ENCODE measurements at regions not wholly inside any gene's neighbourhood (a gene's known extent, or its start where the extent isn't known, plus 50 kb on each side); places are given as distances from the start of the nearest gene placed in this dataset.
"Not testable (repeated sequence)": the region's sequence is repeated elsewhere in the genome, so short reads cannot be mapped to it uniquely, and the experiment has no call there.

DNA sequence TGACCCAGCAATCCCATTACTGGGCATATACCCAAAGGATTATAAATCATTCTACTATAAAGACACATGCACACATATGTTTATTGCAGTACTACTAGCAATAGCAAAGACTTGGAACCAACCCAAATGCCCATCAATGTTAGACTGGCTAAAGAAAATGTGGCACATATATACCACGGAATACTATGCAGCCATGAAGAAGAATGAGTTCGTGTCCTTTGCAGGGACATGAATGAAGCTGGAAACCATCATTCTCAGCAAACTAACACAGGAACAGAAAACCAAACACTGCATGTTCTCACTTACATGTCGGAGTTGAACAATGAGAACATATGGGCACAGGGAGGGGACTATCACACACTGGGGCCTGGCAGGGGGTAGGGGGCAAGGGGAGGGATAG, 183.0 kb downstream of the HACE1 start:
- intact Hi-C loops (cut with micrococcal nuclease) = not testable (repeated sequence)

DNA sequence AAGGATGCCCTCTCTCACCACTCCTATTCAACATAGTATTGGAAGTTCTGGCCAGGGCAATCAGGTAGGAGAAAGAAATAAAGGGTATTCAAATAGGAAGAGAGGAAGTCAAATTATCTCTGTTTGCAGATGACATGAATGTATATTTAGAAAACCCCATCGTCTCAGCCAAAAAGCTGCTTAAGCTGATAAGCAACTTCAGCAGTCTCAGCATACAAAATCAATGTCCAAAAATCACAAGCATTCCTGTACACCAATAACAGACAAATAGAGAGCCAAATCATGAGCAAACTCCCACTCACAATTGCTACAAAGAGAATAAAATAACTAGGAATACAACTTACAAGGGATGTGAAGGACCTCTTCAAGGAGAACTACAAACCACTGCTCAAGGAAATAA, 184.6 kb downstream of the HACE1 start:
- intact Hi-C loops (cut with micrococcal nuclease) = not testable (repeated sequence)

DNA sequence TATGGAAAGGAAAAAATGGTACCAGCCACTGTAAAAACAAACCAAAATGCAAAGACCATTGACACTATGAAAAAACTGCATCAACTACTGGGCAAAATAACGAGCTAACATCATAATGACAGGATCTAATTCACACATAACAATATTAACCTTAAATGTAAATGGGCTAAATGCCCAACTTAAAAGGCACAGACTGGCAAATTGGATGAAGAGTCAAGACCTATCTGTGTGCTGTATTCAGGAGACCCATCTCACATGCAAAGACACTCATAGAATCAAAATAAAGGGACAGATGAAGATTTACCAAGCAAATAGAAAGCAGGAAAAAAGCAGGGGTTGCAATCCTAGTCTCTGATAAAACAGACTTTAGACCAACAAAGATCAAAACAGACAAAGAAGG, 186.6 kb downstream of the HACE1 start:
- intact Hi-C loops (cut with micrococcal nuclease) = not testable (repeated sequence)

DNA sequence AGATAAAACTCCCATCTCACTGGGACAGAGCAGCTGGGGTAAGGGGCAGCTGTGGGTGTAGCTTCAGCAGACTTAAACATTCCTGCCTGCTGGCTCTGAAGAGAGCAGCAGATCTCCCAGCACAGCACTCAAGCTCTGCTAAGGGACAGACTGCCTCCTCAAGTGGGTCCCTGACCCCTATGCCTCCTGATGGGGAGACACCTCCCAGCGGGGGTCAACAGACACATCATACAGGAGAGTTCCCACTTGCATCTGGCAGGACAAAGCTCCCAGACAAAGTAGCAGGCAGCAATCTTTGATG, 188.2 kb downstream of the HACE1 start:
- intact Hi-C loops (cut with micrococcal nuclease) = not testable (repeated sequence)

DNA sequence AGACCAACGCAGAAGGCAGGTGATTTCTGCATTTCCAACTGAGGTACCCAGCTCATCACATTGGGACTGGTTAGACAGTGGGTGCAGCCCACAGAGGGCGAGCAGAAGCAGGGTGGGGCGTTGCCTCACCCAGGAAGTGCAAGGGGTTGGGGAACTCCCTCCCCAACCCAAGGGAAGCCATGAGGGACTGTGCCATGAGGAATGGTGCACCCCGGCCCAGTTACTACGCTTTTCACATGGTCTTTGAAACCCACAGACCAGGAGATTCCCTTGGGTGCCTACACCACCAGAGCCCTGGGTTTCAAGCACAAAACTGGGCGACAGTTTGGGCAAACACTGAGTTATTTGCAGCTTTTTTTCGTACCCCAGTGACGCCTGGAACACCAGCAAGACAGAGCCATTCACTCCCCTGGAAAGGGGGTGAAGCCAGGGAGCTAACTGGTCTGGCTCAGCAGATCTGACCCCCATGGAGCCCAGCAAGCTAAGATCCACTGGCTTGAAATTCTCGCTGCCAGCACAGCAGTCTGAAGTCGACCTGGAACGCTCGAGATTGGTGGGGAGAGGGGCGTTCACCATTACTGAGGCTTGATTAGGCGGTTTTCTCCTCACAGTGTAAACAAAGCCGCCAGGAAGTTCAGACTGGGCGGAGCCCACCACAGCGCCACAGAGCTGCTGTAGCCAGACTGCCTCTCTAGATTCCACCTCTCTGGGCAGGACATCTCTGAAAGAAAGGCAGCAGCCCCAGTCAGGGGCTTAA, 188.7 kb downstream of the HACE1 start:
- intact Hi-C loops (cut with micrococcal nuclease) = not testable (repeated sequence)

DNA sequence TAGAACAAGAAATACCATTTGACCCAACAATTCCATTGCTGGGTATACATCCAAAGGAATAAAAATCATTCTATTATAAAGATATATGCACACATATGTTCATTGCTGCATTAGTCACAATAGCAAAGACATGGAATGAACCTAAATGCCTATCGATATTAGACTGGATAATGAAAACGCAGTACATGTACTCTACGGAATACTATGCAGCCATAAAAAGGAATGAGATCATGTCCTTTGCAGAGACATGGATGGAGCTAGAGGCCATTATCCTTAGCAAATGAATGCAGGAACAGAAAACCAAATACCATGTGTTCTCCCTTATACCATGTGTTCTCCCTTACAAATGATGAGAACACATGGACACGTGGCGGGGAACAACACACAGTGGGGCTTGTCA, 190.2 kb downstream of the HACE1 start:
- intact Hi-C loops (cut with micrococcal nuclease) = no loop called here

DNA sequence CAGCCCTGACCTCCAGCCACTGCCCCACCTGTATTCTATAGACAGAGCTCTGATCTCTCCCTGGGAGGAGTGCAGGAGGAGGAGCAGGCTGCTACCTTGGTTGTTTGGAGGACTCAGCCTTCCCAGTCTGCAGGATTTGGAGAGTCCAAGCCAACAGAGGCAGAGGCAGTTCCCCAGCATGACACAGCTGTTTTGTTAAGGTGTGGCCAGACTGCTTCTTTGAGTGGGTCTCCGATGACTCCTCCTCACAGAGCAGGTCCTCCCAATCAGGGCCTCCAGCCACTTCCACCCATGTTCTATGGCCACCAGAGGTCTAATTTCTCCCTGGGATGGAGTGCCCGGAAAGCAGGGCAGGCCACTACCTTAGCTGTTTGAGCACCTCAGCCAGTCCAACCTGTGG, 203.5 kb downstream of the HACE1 start:
- intact Hi-C loops (cut with micrococcal nuclease) = no loop called here

DNA sequence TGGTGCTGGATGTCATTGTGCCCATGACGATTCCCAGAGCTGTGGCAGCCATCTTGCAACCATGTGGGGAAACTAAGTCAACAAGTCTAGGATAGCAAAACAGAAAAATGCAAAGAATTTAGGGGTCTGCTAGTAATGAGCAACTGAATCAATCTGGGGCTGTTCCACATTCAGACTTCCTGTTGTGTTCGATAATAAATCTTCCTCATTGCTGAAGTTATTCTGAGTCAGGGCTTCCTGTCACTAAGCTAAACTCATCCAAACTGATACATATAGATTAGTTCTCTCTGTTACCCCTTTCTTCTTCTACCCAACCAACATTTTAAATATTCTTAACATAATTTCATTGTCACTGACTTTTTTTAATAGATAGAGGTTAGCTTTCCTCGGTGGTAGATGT, 205.9 kb downstream of the HACE1 start:
- intact Hi-C loops (cut with micrococcal nuclease) = no loop called here

DNA sequence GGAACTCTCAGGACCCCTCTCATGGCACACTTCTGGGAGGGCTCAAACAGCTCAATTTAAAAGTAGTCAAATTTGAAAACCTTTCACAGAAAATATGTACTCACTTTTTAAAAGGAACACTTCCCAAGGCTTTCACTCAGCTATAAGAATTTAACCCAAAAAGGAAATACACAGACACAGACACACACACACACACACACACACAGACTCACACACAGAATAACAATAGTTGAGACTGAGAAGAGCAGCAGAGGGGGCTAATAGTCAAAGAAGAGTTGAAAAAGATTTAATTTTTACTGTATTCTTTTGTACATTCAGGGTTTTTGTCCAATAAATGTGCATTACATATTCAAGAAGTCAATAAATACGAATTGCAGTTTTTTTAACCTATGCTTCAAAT, 211.4 kb downstream of the HACE1 start:
- intact Hi-C loops (cut with micrococcal nuclease) = no loop called here

DNA sequence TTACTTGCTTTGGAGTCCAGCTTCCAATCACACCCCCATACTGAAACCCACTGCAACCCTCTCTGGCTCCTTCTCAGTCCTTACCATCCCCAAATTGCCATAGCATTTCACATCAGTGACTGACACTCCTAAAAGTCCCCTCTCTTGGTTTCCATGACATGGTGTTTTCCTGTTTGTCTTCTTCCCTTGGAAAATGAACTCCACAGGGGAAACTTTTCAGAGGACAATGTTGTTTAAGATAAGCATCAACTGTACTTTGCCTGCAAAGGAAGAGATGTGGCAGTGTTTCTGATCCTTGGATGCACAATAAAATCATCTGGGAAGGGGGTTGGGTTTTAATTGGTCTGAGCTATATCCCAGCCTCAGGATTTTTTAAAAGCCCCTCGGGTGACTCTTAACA, 214.9 kb downstream of the HACE1 start:
- intact Hi-C loops (cut with micrococcal nuclease) = no loop called here

DNA sequence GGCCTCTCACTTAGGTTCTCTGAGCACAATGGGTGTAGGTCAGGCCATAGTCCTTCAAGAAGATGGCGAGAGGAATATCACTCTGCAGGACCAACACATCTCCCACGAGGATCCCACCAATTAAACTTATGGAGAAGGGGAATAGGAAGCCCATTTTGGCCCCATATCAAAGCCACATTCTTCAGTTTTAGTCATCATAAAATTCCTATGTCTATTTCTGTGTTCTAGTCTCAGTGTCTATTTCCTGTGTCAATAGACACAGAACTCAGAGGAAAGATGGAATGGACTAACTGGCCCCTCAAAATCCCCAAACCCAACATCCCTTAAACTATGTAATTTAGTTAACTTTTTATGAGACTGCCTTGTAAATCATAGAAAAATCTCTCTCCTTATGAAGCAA, 216.8 kb downstream of the HACE1 start:
- intact Hi-C loops (cut with micrococcal nuclease) = no loop called here

DNA sequence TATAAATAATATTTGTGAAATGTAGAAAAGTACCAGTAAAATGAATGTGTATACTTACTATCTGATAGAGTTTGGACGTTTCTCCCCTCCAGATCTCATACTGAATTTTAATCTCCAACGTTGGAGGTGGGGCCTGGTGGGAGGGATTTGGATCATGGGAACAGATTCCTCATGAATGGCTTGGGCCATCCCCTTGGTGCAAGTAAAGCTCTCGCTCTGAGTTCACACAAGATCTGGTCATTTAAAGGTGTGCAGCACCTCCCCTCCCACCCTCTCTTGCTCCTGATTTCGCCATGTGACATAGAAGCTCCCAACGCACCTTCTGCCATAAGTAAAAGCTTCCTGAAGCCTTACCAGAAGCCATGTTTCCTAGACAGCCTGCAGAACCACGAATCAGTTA, 219.0 kb downstream of the HACE1 start:
- intact Hi-C loops (cut with micrococcal nuclease) = no loop called here

DNA sequence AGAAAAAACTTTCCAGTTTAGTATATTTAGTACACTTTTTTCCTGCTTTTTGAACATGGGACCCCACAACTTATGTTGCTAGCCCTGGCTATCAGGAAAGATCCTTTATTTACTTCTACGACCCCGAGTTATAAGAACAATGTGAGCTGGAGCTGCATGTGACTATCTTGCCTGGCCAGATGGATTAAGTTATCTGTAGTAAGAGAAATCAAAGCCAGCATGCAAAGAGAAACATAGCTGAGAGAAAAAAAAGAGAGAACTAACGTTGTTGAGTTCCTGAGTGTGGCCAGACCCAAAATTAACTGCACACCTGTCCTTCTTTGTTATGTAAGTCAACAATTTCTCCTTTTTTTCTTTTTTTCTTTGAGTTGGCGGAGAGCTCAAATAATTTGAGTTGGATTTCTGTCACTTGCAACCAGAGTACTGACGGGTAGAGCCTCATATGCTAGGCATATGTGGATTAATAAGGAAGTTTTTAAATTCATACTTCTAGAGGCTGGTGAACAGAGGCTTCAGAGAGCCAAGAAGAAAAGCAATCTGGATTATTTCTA, 219.5 kb downstream of the HACE1 start:
- intact Hi-C loops (cut with micrococcal nuclease) = no loop called here

DNA sequence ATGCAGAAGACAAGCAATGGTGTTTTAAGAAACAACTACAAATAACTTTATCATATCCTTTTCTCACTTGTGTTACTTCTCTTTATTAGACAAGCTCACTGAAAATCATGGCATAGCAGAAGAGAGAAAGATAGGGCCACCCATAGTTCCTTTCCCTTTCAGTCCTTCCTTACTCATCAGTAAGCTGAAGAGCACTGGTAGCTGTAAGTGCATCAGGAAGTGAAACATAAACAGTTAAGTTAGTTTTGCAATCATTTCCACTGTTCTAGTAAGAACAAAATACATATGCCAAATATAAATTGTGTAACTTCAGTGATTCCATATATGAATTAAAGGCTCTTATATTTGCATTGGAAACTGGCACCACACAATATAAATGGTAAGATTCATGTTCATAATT, 220.1 kb downstream of the HACE1 start:
- intact Hi-C loops (cut with micrococcal nuclease) = no loop called here

DNA sequence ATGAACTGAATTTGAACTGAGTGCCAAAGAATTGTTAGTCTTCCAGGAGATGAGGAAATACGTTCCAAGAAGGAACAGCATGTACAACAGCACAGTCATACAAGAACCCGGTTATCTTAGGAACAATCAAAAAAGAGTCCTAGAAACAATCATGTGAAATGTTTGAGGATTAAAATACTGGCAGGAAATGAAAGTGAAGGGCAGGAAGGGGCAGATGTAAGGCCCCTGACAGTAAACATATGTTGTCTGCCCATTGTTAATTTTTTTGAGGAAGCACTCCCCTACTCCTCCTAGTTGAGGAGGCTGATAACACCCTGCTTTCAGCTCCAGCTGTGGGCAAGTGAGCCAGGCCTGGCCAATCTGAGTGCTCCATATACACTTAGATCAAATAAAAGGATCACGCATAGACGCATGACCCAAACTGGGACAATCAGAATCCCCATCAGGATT, 220.9 kb downstream of the HACE1 start:
- intact Hi-C loops (cut with micrococcal nuclease) = no loop called here

DNA sequence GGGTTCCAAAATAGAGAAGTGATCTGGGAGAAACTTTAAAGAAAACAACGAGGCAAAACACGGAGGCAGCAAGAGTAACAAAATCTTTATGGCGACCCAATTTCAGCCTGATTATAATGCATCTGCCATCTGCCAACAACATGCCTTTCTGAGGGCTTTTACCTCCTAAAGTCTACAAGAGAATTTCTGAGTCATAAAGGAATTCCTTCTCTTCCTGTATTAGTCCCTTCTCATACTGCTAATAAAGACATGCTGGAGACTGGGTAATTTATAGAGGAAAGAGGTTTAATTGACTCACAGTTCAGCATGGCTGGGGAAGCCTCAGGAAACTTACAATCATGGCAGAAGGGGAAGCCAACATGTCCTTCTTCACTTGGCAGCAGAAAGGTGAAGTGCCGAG, 226.6 kb downstream of the HACE1 start:
- intact Hi-C loops (cut with micrococcal nuclease) = no loop called here

DNA sequence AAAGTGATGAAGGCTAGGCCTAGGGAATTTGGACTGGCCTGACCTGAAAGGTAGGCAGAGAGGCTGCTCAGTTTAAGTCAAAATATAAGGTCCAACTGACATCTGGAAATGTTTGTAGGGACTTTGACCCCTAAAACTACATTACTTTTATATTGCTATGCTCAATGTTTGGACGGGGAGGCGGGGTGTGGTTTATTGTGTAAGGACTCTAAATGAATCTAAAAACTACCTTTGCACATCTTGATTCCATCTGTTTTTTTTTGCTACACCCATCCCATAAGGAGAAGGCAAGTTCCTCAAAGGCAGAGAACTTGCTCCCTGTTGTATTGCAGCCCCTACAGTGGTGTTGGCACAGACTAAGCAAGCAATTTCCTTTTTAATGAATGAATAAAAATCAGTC, 227.1 kb downstream of the HACE1 start:
- intact Hi-C loops (cut with micrococcal nuclease) = no loop called here

DNA sequence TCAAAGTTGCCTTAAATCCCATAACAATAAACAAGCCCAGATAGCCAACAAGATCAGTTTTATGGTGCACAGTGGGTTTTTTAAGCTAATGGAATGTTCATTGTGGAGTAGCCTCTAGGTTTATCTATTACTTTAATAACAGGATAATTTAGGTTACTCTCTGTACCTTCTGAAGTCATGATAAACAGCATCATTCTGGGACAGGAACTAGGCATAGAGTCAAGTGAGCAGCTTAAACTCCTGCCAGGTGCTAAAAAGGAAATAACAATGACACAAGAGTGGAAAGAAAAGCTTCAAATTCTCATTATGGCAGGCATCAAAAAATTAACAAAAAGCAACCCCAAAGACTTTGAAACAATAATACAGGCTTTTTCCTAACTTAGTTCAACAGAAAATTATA, 228.8 kb downstream of the HACE1 start:
- intact Hi-C loops (cut with micrococcal nuclease) = no loop called here

DNA sequence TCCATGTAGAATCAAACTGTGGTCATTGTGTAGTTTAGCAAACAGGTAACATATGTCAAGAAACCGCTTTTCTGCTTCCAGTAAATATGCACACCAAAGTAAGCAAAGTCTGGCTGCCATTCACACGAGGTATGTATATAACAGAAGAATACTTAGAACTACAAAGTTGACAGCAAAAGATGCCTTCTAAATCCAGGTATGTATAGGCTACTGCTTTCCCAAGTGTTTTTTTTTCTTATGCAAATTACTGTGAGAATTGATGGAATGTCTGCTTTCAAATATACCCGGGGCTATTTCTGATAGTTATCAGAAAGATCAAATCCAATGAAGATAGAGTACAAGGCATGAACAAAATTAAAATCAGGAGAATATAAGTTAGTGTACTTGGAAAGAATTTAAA, 229.2 kb downstream of the HACE1 start:
- intact Hi-C loops (cut with micrococcal nuclease) = no loop called here

DNA sequence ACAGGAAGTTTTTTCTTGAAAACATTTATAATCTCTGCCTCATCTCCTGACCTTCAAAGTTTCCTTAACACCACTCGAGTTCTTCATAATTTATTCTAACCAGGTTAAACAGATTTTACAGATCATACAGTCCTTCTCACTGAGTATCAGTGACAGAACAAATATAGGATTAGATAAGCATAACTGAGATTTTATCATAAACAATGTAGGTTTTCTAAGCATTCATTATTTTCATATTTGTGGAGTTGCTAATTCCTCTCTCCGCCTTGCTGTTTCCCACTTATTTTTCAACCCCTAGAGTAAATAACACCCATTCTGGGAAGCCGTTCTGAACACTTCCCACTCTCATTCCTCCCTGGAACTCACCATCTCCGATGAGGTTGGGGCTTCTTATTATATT, 229.9 kb downstream of the HACE1 start:
- intact Hi-C loops (cut with micrococcal nuclease) = no loop called here

DNA sequence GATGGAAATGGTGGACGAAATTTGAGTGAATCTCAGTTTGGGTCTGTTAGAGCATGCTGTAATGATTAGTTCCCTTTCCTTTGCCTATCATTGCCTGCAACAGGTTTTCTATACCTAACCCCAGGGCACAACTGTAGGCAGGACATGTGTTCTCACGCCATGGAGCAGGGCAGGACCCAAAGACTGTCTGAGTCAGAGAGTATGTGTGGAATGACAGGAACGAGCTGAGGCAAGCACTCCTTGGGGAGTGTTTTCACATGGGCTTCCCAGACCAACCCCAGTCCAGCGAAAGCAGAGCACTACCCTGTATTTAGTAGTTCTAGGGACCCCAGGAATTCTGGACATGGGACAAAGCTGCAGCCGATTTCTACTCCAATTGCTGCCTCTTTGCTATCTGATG, 234.2 kb downstream of the HACE1 start:
- intact Hi-C loops (cut with micrococcal nuclease) = no loop called here

DNA sequence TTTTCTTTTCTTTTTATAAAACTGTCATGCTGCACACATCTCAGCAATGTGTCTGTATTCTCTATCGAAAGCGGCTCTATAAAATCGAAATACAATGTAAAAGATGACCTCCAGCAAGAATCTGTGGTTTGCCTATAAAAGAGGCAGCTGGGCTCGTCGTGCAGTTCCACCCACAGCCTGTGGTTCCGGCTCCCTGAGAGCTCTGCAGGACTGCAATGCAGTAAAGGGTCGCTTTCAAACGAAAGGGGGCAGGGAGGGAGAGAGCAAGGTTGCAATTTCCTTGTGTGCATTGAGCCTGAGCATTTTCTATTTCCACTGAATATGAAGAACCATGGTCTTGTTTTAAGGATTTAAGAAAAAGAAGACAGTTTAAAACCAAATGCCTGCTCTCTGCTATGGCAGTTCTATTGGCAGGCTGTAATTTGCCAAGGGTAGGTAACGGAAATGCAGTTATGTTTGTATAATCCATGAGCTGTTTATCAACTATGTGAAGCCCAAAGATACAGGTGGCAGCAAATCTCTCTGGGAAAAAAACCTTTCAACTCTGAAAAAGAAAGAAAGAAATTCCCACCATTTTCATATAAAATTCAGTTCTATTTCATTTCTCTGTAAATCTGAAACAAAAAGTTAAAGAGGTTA, 236.5 kb downstream of the HACE1 start:
- intact Hi-C loops (cut with micrococcal nuclease) = no loop called here

DNA sequence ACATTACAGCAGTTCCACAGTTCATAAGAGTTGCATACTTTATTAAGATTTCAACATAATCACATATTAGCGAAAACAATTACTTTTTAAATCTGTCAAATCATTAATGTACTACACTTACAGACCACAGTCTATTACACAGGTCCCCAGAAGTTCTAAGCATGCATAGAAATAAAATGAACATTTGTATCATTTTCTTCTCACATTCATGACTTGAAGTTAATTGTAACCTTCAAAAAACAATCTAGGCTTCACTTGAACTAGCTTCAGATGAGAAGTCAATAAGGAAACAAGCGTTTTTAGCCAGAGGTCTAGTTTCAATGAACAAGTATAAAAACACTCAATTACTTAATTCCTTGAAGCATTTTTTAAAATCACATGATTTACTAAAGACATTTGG, 238.3 kb downstream of the HACE1 start:
- intact Hi-C loops (cut with micrococcal nuclease) = no loop called here
